ENCODE measurements at regions not wholly inside any gene's neighbourhood (a gene's known extent, or its start where the extent isn't known, plus 50 kb on each side); places are given as distances from the start of the nearest gene placed in this dataset.

GRCh38 chr20:12372557-12372956 is 454.9 kb downstream of the BTBD3 start:
- Histone ChIP-seq H3K9me3 (replicated peaks; ENCODE audit: control insufficient read depth, insufficient read depth, low read depth, low read length) (no peaks in the 10 kb centered on the region), H3K9ac (ENCODE audit: insufficient read depth in 1 of 2, low read depth in 2 of 2, low read length in 2 of 2) (no peak overlapping the region), H3K4me3 (no peak overlapping the region), H3K9me1 (ENCODE audit: control insufficient read depth, insufficient read depth, low read length) (no peaks in the 10 kb centered on the region), H3K4me1 (replicated peaks in 1 of 2; ENCODE audit: control insufficient read depth in 2 of 2, insufficient read depth in 2 of 2, low read length in 2 of 2) (no peaks in the 10 kb centered on the region), H4K20me1 (replicated peaks; ENCODE audit: control insufficient read depth, insufficient read depth, low read length) (no peaks in the 10 kb centered on the region), H3K79me2 (ENCODE audit: control insufficient read depth, insufficient read depth, low read length) (no peaks in the 10 kb centered on the region), H3K4me2 (ENCODE audit: insufficient read depth, low read length) (no peak overlapping the region), H3K27me3 (ENCODE audit: control insufficient read depth in 2 of 2, insufficient read depth in 2 of 2, low read length in 2 of 2) (no peaks in the 10 kb centered on the region), H2AFZ (ENCODE audit: low read depth, low read length) (no peak overlapping the region), H3K36me3 (ENCODE audit: control insufficient read depth, insufficient read depth, low read length) (no peaks in the 10 kb centered on the region), H3K27ac (ENCODE audit: extremely low read depth, low read depth, low read length) (no peak overlapping the region)
- in situ Hi-C loops (cut with MboI) (no loop called here), intact Hi-C loops (cut with micrococcal nuclease) (no loop called here)
- ATAC-seq = no peak
- no peak for FAIRE-seq
- DNase-seq (ENCODE audit: extremely low read depth in 1 of 4, low spot score in 3 of 4) = no peak
- no TSS peak for BruUV-seq (replicated peaks)
- WGBS (ENCODE audit: insufficient coverage, low coverage, missing lambda C conversion rate) = 0% methylated on average over 1 of the region's 1 CpG
- ChIA-PET POLR2A (no interaction called here), CTCF (ENCODE audit: low intra/inter-chr PET ratio) (no interaction called here)
- TF ChIP-seq, protein P1, sequence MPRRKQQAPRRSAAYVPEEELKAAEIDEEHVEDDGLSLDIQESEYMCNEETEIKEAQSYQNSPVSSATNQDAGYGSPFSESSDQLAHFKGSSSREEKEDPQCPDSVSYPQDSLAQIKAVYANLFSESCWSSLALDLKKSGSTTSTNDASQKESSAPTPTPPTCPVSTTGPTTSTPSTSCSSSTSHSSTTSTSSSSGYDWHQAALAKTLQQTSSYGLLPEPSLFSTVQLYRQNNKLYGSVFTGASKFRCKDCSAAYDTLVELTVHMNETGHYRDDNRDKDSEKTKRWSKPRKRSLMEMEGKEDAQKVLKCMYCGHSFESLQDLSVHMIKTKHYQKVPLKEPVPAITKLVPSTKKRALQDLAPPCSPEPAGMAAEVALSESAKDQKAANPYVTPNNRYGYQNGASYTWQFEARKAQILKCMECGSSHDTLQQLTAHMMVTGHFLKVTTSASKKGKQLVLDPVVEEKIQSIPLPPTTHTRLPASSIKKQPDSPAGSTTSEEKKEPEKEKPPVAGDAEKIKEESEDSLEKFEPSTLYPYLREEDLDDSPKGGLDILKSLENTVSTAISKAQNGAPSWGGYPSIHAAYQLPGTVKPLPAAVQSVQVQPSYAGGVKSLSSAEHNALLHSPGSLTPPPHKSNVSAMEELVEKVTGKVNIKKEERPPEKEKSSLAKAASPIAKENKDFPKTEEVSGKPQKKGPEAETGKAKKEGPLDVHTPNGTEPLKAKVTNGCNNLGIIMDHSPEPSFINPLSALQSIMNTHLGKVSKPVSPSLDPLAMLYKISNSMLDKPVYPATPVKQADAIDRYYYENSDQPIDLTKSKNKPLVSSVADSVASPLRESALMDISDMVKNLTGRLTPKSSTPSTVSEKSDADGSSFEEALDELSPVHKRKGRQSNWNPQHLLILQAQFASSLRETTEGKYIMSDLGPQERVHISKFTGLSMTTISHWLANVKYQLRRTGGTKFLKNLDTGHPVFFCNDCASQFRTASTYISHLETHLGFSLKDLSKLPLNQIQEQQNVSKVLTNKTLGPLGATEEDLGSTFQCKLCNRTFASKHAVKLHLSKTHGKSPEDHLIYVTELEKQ (CRISPR knock-in tag; IDR thresholded peaks at IDR 0.05) = no peak
- TF ChIP-seq NR2C2 (CRISPR knock-in tag; IDR thresholded peaks at IDR 0.05) (no peak), NR2C2 (tag; IDR thresholded peaks at IDR 0.05) (no peak), HOMEZ (CRISPR knock-in tag; IDR thresholded peaks at IDR 0.05) (no peak), ZC3H8 (IDR thresholded peaks at IDR 0.05) (no peak), SIX5 (IDR thresholded peaks at IDR 0.05; ENCODE audit: borderline replicate concordance in 1 of 2, insufficient read depth in 1 of 2, low read depth in 1 of 2, low read length in 2 of 2) (no peak), ILK (tag; IDR thresholded peaks at IDR 0.05; ENCODE audit: borderline replicate concordance, low read depth) (no peak), FOXJ2 (tag; IDR thresholded peaks at IDR 0.05) (no peak), ZNF384 (IDR thresholded peaks at IDR 0.05; ENCODE audit: low read depth, low read length) (no peak), YY1 (IDR thresholded peaks at IDR 0.05; ENCODE audit: borderline replicate concordance in 1 of 3, control insufficient read depth in 1 of 3, extremely low read depth in 1 of 3, insufficient read depth in 3 of 3, insufficient read length in 1 of 3, insufficient replicate concordance in 2 of 3, low read depth in 1 of 3, low read length in 2 of 3) (no peak), ZNF184 (CRISPR knock-in tag; IDR thresholded peaks at IDR 0.05) (no peak), MED1 (CRISPR knock-in tag; IDR thresholded peaks at IDR 0.05; ENCODE audit: borderline replicate concordance) (no peak), ARNT (IDR thresholded peaks at IDR 0.05) (no peak)
